ENCODE measurements at regions not wholly inside any gene's neighbourhood (a gene's known extent, or its start where the extent isn't known, plus 50 kb on each side); places are given as distances from the start of the nearest gene placed in this dataset.

DNA sequence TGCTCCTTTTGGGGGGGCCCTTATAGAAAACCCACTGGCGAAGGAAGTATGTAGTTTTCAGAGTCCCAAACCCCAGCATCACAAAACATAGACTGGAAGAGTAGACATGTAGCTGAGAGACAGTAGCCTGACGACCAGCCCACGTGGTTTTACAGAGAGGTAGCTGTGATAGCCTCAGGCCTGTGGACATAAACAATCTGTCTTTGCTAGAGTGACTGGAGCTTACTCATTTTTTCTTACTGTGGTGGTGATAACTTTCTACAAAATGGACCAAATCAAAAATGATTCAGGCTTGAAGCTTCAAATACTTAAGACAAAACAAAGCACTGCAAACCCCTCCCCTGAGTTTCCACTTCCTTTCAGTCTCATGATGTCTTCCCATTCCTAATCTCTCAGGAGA is 497.0 kb downstream of the RWDD3 start:
- TF ChIP-seq POLR2AphosphoS5 (IDR thresholded peaks at IDR 0.05; ENCODE audit: low read depth, low read length), result no peak
- TF ChIP-seq TBP (IDR thresholded peaks at IDR 0.05; ENCODE audit: low read depth, low read length), result no peak
- TF ChIP-seq POLR2A (IDR thresholded peaks at IDR 0.05; ENCODE audit: control extremely low read depth in 1 of 2, low read depth in 2 of 2, low read length in 2 of 2), result no peak
- TF ChIP-seq, protein P1, sequence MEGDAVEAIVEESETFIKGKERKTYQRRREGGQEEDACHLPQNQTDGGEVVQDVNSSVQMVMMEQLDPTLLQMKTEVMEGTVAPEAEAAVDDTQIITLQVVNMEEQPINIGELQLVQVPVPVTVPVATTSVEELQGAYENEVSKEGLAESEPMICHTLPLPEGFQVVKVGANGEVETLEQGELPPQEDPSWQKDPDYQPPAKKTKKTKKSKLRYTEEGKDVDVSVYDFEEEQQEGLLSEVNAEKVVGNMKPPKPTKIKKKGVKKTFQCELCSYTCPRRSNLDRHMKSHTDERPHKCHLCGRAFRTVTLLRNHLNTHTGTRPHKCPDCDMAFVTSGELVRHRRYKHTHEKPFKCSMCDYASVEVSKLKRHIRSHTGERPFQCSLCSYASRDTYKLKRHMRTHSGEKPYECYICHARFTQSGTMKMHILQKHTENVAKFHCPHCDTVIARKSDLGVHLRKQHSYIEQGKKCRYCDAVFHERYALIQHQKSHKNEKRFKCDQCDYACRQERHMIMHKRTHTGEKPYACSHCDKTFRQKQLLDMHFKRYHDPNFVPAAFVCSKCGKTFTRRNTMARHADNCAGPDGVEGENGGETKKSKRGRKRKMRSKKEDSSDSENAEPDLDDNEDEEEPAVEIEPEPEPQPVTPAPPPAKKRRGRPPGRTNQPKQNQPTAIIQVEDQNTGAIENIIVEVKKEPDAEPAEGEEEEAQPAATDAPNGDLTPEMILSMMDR (IDR thresholded peaks at IDR 0.05; ENCODE audit: control extremely low read depth in 1 of 3, insufficient read depth in 1 of 3, low read depth in 1 of 3, low read length in 3 of 3), result no peak
- TF ChIP-seq MAFK (IDR thresholded peaks at IDR 0.05; ENCODE audit: low read depth, low read length), result no peak
- no peak for TF ChIP-seq YY1 (IDR thresholded peaks at IDR 0.05; ENCODE audit: low read depth, low read length)
- TF ChIP-seq SRF (IDR thresholded peaks at IDR 0.05; ENCODE audit: low read depth, low read length), result no peak
- no peak for TF ChIP-seq SP1 (IDR thresholded peaks at IDR 0.05; ENCODE audit: low read depth, low read length)
- TF ChIP-seq EGR1 (IDR thresholded peaks at IDR 0.05; ENCODE audit: borderline replicate concordance, low read depth, low read length), result no peak
- TF ChIP-seq, protein P2, sequence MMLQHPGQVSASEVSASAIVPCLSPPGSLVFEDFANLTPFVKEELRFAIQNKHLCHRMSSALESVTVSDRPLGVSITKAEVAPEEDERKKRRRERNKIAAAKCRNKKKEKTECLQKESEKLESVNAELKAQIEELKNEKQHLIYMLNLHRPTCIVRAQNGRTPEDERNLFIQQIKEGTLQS (IDR thresholded peaks at IDR 0.05; ENCODE audit: insufficient read depth, low read depth, low read length), result no peak
- TF ChIP-seq CHD2 (IDR thresholded peaks at IDR 0.05; ENCODE audit: low read length), result no peak
- TF ChIP-seq EP300 (IDR thresholded peaks at IDR 0.05; ENCODE audit: borderline replicate concordance in 1 of 2, low read depth in 2 of 2, low read length in 2 of 2), result no peak

Measured in H1 (cell line).